Endothelial cell of umbilical vein (primary cell): ENCODE measurements at regions not wholly inside any gene's neighbourhood (a gene's known extent, or its start where the extent isn't known, plus 50 kb on each side); places are given as distances from the start of the nearest gene placed in this dataset.

ENCODE experiments used
- POLR2A ChIP-seq: IDR thresholded peaks from 2 replicates; pipeline ENCODE4 v1.6.1; 2012; ENCODE audit warnings: low read depth, mild to moderate bottlenecking, control low read depth, low read length
- POLR2AphosphoS5 ChIP-seq: IDR thresholded peaks from 2 replicates; pipeline ENCODE4 v1.6.1; 2012; ENCODE audit warnings: low read depth, mild to moderate bottlenecking, control low read depth, low read length, moderate library complexity; ENCODE audit not compliant: insufficient read depth

DNA sequence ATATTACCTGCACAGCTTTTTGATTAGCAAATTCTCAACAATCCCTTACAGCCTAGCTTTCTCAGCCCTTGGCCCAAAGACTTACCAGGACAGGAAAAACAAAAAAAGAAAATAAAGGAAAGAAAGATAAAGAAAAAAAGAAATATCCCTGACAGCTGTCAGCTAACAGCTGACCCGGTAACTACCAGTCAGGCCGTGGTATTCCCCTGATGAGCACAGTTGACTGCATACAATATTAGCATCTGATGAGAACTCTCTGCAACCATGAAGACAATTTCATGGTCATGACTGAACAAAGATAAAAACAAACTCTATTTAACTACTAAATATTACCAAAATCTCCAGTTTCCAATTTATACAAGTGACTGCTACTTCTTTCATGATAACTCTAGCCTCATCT, 798.8 kb downstream of the PLA2G4A start:
- TF ChIP-seq POLR2AphosphoS5 (no peak), POLR2A (no peak)
